ENCODE measurements at regions not wholly inside any gene's neighbourhood (a gene's known extent, or its start where the extent isn't known, plus 50 kb on each side); places are given as distances from the start of the nearest gene placed in this dataset.

DNA sequence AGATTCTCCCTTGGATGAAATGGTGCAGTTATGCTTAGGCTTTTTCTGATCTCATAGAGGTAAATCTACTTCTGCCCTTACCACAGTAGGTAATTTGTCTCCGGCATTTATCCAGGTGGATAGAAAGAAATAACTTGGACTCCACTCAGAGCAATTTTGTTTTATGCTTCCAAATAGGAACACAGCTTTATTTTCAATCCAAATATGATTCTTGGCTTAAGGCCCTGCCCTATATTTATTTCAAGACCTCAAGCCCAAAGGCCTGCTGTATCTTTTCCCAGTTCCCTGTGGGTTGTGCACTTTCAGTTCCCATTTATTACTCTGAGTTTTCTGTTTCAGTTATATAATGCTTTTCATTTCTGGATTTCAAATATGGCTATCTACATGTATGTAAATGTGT lies 274.2 kb upstream of the SMC2 start:
- ChIA-PET CTCF (ENCODE audit: low intra/inter-chr PET ratio) (no interaction called here), POLR2A (no interaction called here)
- H3K4me1 ChIP-seq (replicated peaks in 1 of 2; ENCODE audit: control insufficient read depth in 2 of 2, insufficient read depth in 2 of 2, low read length in 2 of 2): no peaks in the 10 kb centered on the region
- H3K79me2 ChIP-seq (ENCODE audit: control insufficient read depth, insufficient read depth, low read length): no peaks in the 10 kb centered on the region
- ATAC-seq (no peak), DNase-seq (ENCODE audit: extremely low read depth in 1 of 4, low spot score in 3 of 4) (no peak), FAIRE-seq (no peak)
- 10% methylated on average over 1 of the region's 1 CpG for WGBS (ENCODE audit: insufficient coverage, low coverage, missing lambda C conversion rate)
- no peak overlapping the region for H3K27ac ChIP-seq (ENCODE audit: extremely low read depth, low read depth, low read length)
- no peaks in the 10 kb centered on the region for H3K36me3 ChIP-seq (ENCODE audit: control insufficient read depth, insufficient read depth, low read length)
- intact Hi-C loops (cut with micrococcal nuclease) (no loop called here), in situ Hi-C loops (cut with MboI) (no loop called here)
- H3K9me3 ChIP-seq (replicated peaks; ENCODE audit: control insufficient read depth, insufficient read depth, low read depth, low read length): no peaks in the 10 kb centered on the region
- no peaks in the 10 kb centered on the region for H4K20me1 ChIP-seq (replicated peaks; ENCODE audit: control insufficient read depth, insufficient read depth, low read length)
- TF ChIP-seq ZNF76 (CRISPR knock-in tag; IDR thresholded peaks at IDR 0.05; ENCODE audit: borderline replicate concordance) (no peak), RCOR1 (IDR thresholded peaks at IDR 0.05; ENCODE audit: borderline replicate concordance in 1 of 2, low read depth in 2 of 2, low read length in 2 of 2) (no peak), ERF (CRISPR knock-in tag; IDR thresholded peaks at IDR 0.05) (no peak), PHF8 (IDR thresholded peaks at IDR 0.05; ENCODE audit: borderline replicate concordance, low read length) (no peak), ZNF431 (CRISPR knock-in tag; IDR thresholded peaks at IDR 0.05) (no peak), MECOM (CRISPR knock-in tag; IDR thresholded peaks at IDR 0.05) (no peak), RHOXF2B (CRISPR knock-in tag; conservative IDR thresholded peaks at IDR 0.05) (no peak), ZNF23 (CRISPR knock-in tag; IDR thresholded peaks at IDR 0.05) (no peak), SAP30 (IDR thresholded peaks at IDR 0.05; ENCODE audit: borderline replicate concordance, insufficient read depth, low read depth, low read length, poor library complexity, severe bottlenecking) (no peak), ZSCAN32 (CRISPR knock-in tag; IDR thresholded peaks at IDR 0.05) (no peak)
- no peaks in the 10 kb centered on the region for H3K9me1 ChIP-seq (ENCODE audit: control insufficient read depth, insufficient read depth, low read length)
- H2AFZ ChIP-seq (ENCODE audit: low read depth, low read length): no peak overlapping the region
- H3K4me2 ChIP-seq (ENCODE audit: insufficient read depth, low read length): no peak overlapping the region
- H3K4me3 ChIP-seq: no peak overlapping the region
- no TSS peak for BruUV-seq (replicated peaks)
- H3K9ac ChIP-seq (ENCODE audit: insufficient read depth in 1 of 2, low read depth in 2 of 2, low read length in 2 of 2): no peak overlapping the region
- no peaks in the 10 kb centered on the region for H3K27me3 ChIP-seq (ENCODE audit: control insufficient read depth in 2 of 2, insufficient read depth in 2 of 2, low read length in 2 of 2)
